ENCODE measurements at regions not wholly inside any gene's neighbourhood (a gene's known extent, or its start where the extent isn't known, plus 50 kb on each side); places are given as distances from the start of the nearest gene placed in this dataset.

GRCh38 chr13:29976535-29976934 lies 126.1 kb upstream of the UBL3 start:
- FAIRE-seq (no peak), DNase-seq (ENCODE audit: low read depth) (no peak)
- Histone ChIP-seq H3K4me2 (ENCODE audit: low read length) (no peak overlapping the region), H3K4me1 (ENCODE audit: insufficient read depth, low read length) (no peaks in the 10 kb centered on the region), H3K27ac (ENCODE audit: low read depth, low read length) (no peak overlapping the region), H2AFZ (ENCODE audit: low read depth, low read length) (no peak overlapping the region), H3K27me3 (ENCODE audit: insufficient read depth, low read length) (no peaks in the 10 kb centered on the region), H3K36me3 (ENCODE audit: insufficient read depth, low read length) (no peaks in the 10 kb centered on the region), H3K79me2 (ENCODE audit: insufficient read depth, low read length) (no peaks in the 10 kb centered on the region), H4K20me1 (ENCODE audit: insufficient read depth, low read length) (no peaks in the 10 kb centered on the region), H3K9ac (ENCODE audit: low read length) (no peak overlapping the region), H3K9me3 (ENCODE audit: insufficient read depth, low read depth, low read length) (no peaks in the 10 kb centered on the region), H3K4me3 (ENCODE audit: insufficient read depth, low read depth, low read length) (no peak overlapping the region)
- H3K36me3 Mint-ChIP-seq (ENCODE audit: low read depth, unreplicated experiment), result no peaks in the 10 kb centered on the region
- H3K27me3 Mint-ChIP-seq (ENCODE audit: low read depth, unreplicated experiment), result no peaks in the 10 kb centered on the region
- TF ChIP-seq EZH2 (IDR thresholded peaks at IDR 0.05; ENCODE audit: insufficient read depth, low read length), result no peak
- TF ChIP-seq CTCF (IDR thresholded peaks at IDR 0.05; ENCODE audit: insufficient read depth, low read depth, low read length), result no peak
- no peak overlapping the region for H3K27ac Mint-ChIP-seq (ENCODE audit: unreplicated experiment)
- no peak overlapping the region for H3K4me3 Mint-ChIP-seq (ENCODE audit: unreplicated experiment)
- no peaks in the 10 kb centered on the region for H3K4me1 Mint-ChIP-seq (ENCODE audit: low read depth, unreplicated experiment)
- H3K9me3 Mint-ChIP-seq (ENCODE audit: unreplicated experiment), result peaks cover 8% of the 10 kb centered on the region

GRCh38 chr13:29975283-29975682 lies 124.9 kb upstream of the UBL3 start:
- H3K27ac Mint-ChIP-seq (ENCODE audit: unreplicated experiment), result no peak overlapping the region
- H3K79me2 ChIP-seq (ENCODE audit: insufficient read depth, low read length), result no peaks in the 10 kb centered on the region
- FAIRE-seq (no peak), DNase-seq (ENCODE audit: low read depth) (no peak)
- no peaks in the 10 kb centered on the region for H3K9me3 ChIP-seq (ENCODE audit: insufficient read depth, low read depth, low read length)
- no peaks in the 10 kb centered on the region for H3K27me3 ChIP-seq (ENCODE audit: insufficient read depth, low read length)
- H3K4me3 Mint-ChIP-seq (ENCODE audit: unreplicated experiment), result no peak overlapping the region
- no peaks in the 10 kb centered on the region for H3K4me1 Mint-ChIP-seq (ENCODE audit: low read depth, unreplicated experiment)
- no peaks in the 10 kb centered on the region for H3K27me3 Mint-ChIP-seq (ENCODE audit: low read depth, unreplicated experiment)
- no peak overlapping the region for H2AFZ ChIP-seq (ENCODE audit: low read depth, low read length)
- H3K36me3 Mint-ChIP-seq (ENCODE audit: low read depth, unreplicated experiment), result no peaks in the 10 kb centered on the region
- H3K4me2 ChIP-seq (ENCODE audit: low read length), result no peak overlapping the region
- H3K4me1 ChIP-seq (ENCODE audit: insufficient read depth, low read length), result no peaks in the 10 kb centered on the region
- no peaks in the 10 kb centered on the region for H4K20me1 ChIP-seq (ENCODE audit: insufficient read depth, low read length)
- H3K9me3 Mint-ChIP-seq (ENCODE audit: unreplicated experiment), result peaks cover 2% of the 10 kb centered on the region
- no peak for TF ChIP-seq EZH2 (IDR thresholded peaks at IDR 0.05; ENCODE audit: insufficient read depth, low read length)
- TF ChIP-seq CTCF (IDR thresholded peaks at IDR 0.05; ENCODE audit: insufficient read depth, low read depth, low read length), result no peak
- H3K9ac ChIP-seq (ENCODE audit: low read length), result no peak overlapping the region
- no peak overlapping the region for H3K27ac ChIP-seq (ENCODE audit: low read depth, low read length)
- H3K4me3 ChIP-seq (ENCODE audit: insufficient read depth, low read depth, low read length), result no peak overlapping the region
- H3K36me3 ChIP-seq (ENCODE audit: insufficient read depth, low read length), result no peaks in the 10 kb centered on the region

GRCh38 chr13:29969286-29969685 lies 118.9 kb upstream of the UBL3 start:
- Histone ChIP-seq H3K79me2 (ENCODE audit: insufficient read depth, low read length) (no peaks in the 10 kb centered on the region), H3K4me3 (ENCODE audit: insufficient read depth, low read depth, low read length) (no peak overlapping the region), H3K9ac (ENCODE audit: low read length) (no peak overlapping the region), H3K4me2 (ENCODE audit: low read length) (peak overlapping the region; percentile 31), H3K27me3 (ENCODE audit: insufficient read depth, low read length) (no peaks in the 10 kb centered on the region), H3K9me3 (ENCODE audit: insufficient read depth, low read depth, low read length) (no peaks in the 10 kb centered on the region), H3K4me1 (ENCODE audit: insufficient read depth, low read length) (peaks cover 4% of the 10 kb centered on the region), H3K36me3 (ENCODE audit: insufficient read depth, low read length) (no peaks in the 10 kb centered on the region), H2AFZ (ENCODE audit: low read depth, low read length) (no peak overlapping the region), H3K27ac (ENCODE audit: low read depth, low read length) (peak overlapping the region; percentile 47), H4K20me1 (ENCODE audit: insufficient read depth, low read length) (no peaks in the 10 kb centered on the region)
- Mint-ChIP-seq H3K27ac (ENCODE audit: unreplicated experiment) (no peak overlapping the region), H3K9me3 (ENCODE audit: unreplicated experiment) (peaks cover 15% of the 10 kb centered on the region), H3K27me3 (ENCODE audit: low read depth, unreplicated experiment) (peaks cover 2% of the 10 kb centered on the region), H3K4me3 (ENCODE audit: unreplicated experiment) (no peak overlapping the region), H3K36me3 (ENCODE audit: low read depth, unreplicated experiment) (no peaks in the 10 kb centered on the region), H3K4me1 (ENCODE audit: low read depth, unreplicated experiment) (no peaks in the 10 kb centered on the region)
- FAIRE-seq (peak; percentile 86), DNase-seq (ENCODE audit: low read depth) (peak; percentile 99)
- no peak for TF ChIP-seq EZH2 (IDR thresholded peaks at IDR 0.05; ENCODE audit: insufficient read depth, low read length)
- TF ChIP-seq CTCF (IDR thresholded peaks at IDR 0.05; ENCODE audit: insufficient read depth, low read depth, low read length), result no peak

All from astrocyte (in vitro differentiated cells and primary cell).